SJCRH30 (cell line): ENCODE measurements at regions not wholly inside any gene's neighbourhood (a gene's known extent, or its start where the extent isn't known, plus 50 kb on each side); places are given as distances from the start of the nearest gene placed in this dataset.

Experiments
- DNase-seq, 2 experiments: peaks; one replicate each; pipeline ENCODE4 v3.0.0-alpha.2; 2015 to 2020
- H3K27ac ChIP-seq: fragments of 250-450 bp; sonication (Bioruptor Pico); 2 replicates; pipeline ENCODE4 v1.5.1; 2020; ENCODE audit warnings: mild to moderate bottlenecking, moderate library complexity
- H3K27me3 ChIP-seq: fragments of 250-450 bp; sonication (Bioruptor Pico); 2 replicates; pipeline ENCODE4 v1.5.1; 2020; ENCODE audit warnings: mild to moderate bottlenecking, moderate library complexity
- H3K36me3 ChIP-seq: fragments of 250-450 bp; sonication (Bioruptor Pico); 2 replicates; pipeline ENCODE4 v1.5.1; 2020; ENCODE audit warnings: mild to moderate bottlenecking, moderate library complexity
- H3K4me1 ChIP-seq: fragments of 250-450 bp; sonication (Bioruptor Pico); 2 replicates; pipeline ENCODE4 v1.5.1; 2020; ENCODE audit warnings: mild to moderate bottlenecking, moderate library complexity
- H3K4me3 ChIP-seq: fragments of 250-450 bp; sonication (Bioruptor Pico); 2 replicates; pipeline ENCODE4 v1.5.1; 2020; ENCODE audit warnings: mild to moderate bottlenecking, moderate library complexity
- H3K9me3 ChIP-seq: fragments of 250-450 bp; sonication (Bioruptor Pico); replicated peaks from 2 replicates; pipeline ENCODE4 v1.5.1; 2020; ENCODE audit warnings: mild to moderate bottlenecking, moderate library complexity

- H3K27me3 ChIP-seq = no peaks in the 10 kb centered on the region
- DNase-seq = no peak
- no peak overlapping the region for H3K27ac ChIP-seq
- 0 out of 2 replicates have a peak, but pooled peaks cover 9% of the 10 kb centered on the region for H3K9me3 ChIP-seq
- no peaks in the 10 kb centered on the region for H3K36me3 ChIP-seq
- H3K4me1 ChIP-seq = 0 out of 2 replicates have a peak, but pooled peaks cover 3% of the 10 kb centered on the region
- no peak overlapping the region for H3K4me3 ChIP-seq
These were observed 149.3 kb downstream of the SPRY1 start for GRCh38 chr4:123545667-123546572.

GRCh38 chr4:123546573-123547060, 150.0 kb downstream of the SPRY1 start:
- H3K36me3 ChIP-seq = no peaks in the 10 kb centered on the region
- H3K27me3 ChIP-seq = no peaks in the 10 kb centered on the region
- H3K4me3 ChIP-seq = no peak overlapping the region
- H3K4me1 ChIP-seq = 0 out of 2 replicates have a peak, but pooled peaks cover 3% of the 10 kb centered on the region
- no peak for DNase-seq
- H3K27ac ChIP-seq = no peak overlapping the region
- 0 out of 2 replicates have a peak, but pooled peaks cover 9% of the 10 kb centered on the region for H3K9me3 ChIP-seq

GRCh38 chr4:123547216-123548165, 150.9 kb downstream of the SPRY1 start:
- no peaks in the 10 kb centered on the region for H3K27me3 ChIP-seq
- H3K9me3 ChIP-seq = 0 out of 2 replicates have a peak, but pooled peaks cover 9% of the 10 kb centered on the region
- no peak overlapping the region for H3K27ac ChIP-seq
- no peak overlapping the region for H3K4me3 ChIP-seq
- no peaks in the 10 kb centered on the region for H3K36me3 ChIP-seq
- DNase-seq = no peak
- H3K4me1 ChIP-seq = 0 out of 2 replicates have a peak, but pooled peaks cover 3% of the 10 kb centered on the region

GRCh38 chr4:123553279-123553678, 156.7 kb downstream of the SPRY1 start:
- Histone ChIP-seq H3K9me3 (0 out of 2 replicates have a peak, but pooled peaks cover 9% of the 10 kb centered on the region), H3K4me3 (no peak overlapping the region), H3K27ac (no peak overlapping the region), H3K4me1 (peaks cover 20% of the 10 kb centered on the region), H3K36me3 (no peaks in the 10 kb centered on the region), H3K27me3 (no peaks in the 10 kb centered on the region)
- DNase-seq = no peak

- Histone ChIP-seq H3K36me3 (no peaks in the 10 kb centered on the region), H3K4me1 (peaks cover 20% of the 10 kb centered on the region), H3K9me3 (0 out of 2 replicates have a peak, but pooled peaks cover 4% of the 10 kb centered on the region), H3K27ac (no peak overlapping the region), H3K4me3 (no peak overlapping the region), H3K27me3 (no peaks in the 10 kb centered on the region)
- no peak for DNase-seq
These were observed 157.4 kb downstream of the SPRY1 start for GRCh38 chr4:123553733-123554637.

- H3K4me1 ChIP-seq = peaks cover 25% of the 10 kb centered on the region
- H3K4me3 ChIP-seq = peak overlapping the region; percentile 40
- no peaks in the 10 kb centered on the region for H3K27me3 ChIP-seq
- peak overlapping the region; percentile 72 for H3K27ac ChIP-seq
- peak in 1 of 2 experiments; percentile 43 for DNase-seq
- no peaks in the 10 kb centered on the region for H3K36me3 ChIP-seq
- H3K9me3 ChIP-seq = 0 out of 2 replicates have a peak, but pooled peaks cover 2% of the 10 kb centered on the region
These were observed 158.2 kb downstream of the SPRY1 start for GRCh38 chr4:123554801-123555232.

GRCh38 chr4:123555233-123555806, 158.7 kb downstream of the SPRY1 start:
- Histone ChIP-seq H3K4me1 (peaks cover 30% of the 10 kb centered on the region), H3K9me3 (no peaks in the 10 kb centered on the region), H3K36me3 (no peaks in the 10 kb centered on the region), H3K4me3 (peak overlapping the region; percentile 40), H3K27ac (peak overlapping the region; percentile 72), H3K27me3 (no peaks in the 10 kb centered on the region)
- DNase-seq = peak; percentile 88 to 93

GRCh38 chr4:123555807-123556273, 159.2 kb downstream of the SPRY1 start:
- Histone ChIP-seq H3K4me1 (peaks cover 34% of the 10 kb centered on the region), H3K9me3 (no peaks in the 10 kb centered on the region), H3K27me3 (no peaks in the 10 kb centered on the region), H3K4me3 (peak overlapping the region; percentile 40), H3K27ac (peak overlapping the region; percentile 72), H3K36me3 (no peaks in the 10 kb centered on the region)
- peak in 1 of 2 experiments; percentile 52 for DNase-seq

- Histone ChIP-seq H3K27me3 (no peaks in the 10 kb centered on the region), H3K9me3 (no peaks in the 10 kb centered on the region), H3K4me3 (no peak overlapping the region), H3K27ac (no peak overlapping the region; the same call in 1 of the 2 replicates), H3K36me3 (no peaks in the 10 kb centered on the region), H3K4me1 (peaks cover 35% of the 10 kb centered on the region)
- no peak for DNase-seq
These were observed 159.9 kb downstream of the SPRY1 start for GRCh38 chr4:123556526-123556925.

GRCh38 chr4:123557857-123558536, 161.4 kb downstream of the SPRY1 start:
- Histone ChIP-seq H3K36me3 (no peaks in the 10 kb centered on the region), H3K9me3 (no peaks in the 10 kb centered on the region), H3K27ac (no peak overlapping the region), H3K27me3 (no peaks in the 10 kb centered on the region), H3K4me1 (peaks cover 35% of the 10 kb centered on the region), H3K4me3 (no peak overlapping the region)
- DNase-seq = no peak

- no peaks in the 10 kb centered on the region for H3K9me3 ChIP-seq
- peaks cover 40% of the 10 kb centered on the region for H3K4me1 ChIP-seq
- no peak overlapping the region for H3K4me3 ChIP-seq
- H3K27me3 ChIP-seq = no peaks in the 10 kb centered on the region
- no peaks in the 10 kb centered on the region for H3K36me3 ChIP-seq
- no peak for DNase-seq
- H3K27ac ChIP-seq = no peak overlapping the region
These were observed 162.3 kb downstream of the SPRY1 start for GRCh38 chr4:123558865-123559264.

GRCh38 chr4:123559955-123560871, 163.6 kb downstream of the SPRY1 start:
- no peaks in the 10 kb centered on the region for H3K9me3 ChIP-seq
- DNase-seq = peak; percentile 16 to 46
- H3K4me3 ChIP-seq = no peak overlapping the region
- peak overlapping the region; percentile 0; the same call in 1 of the 2 replicates for H3K27ac ChIP-seq
- H3K4me1 ChIP-seq = peaks cover 36% of the 10 kb centered on the region
- no peaks in the 10 kb centered on the region for H3K36me3 ChIP-seq
- H3K27me3 ChIP-seq = no peaks in the 10 kb centered on the region
